Osteocyte (in vitro differentiated cells): ENCODE measurements at regions not wholly inside any gene's neighbourhood (a gene's known extent, or its start where the extent isn't known, plus 50 kb on each side); places are given as distances from the start of the nearest gene placed in this dataset.

Experiments
- DNase-seq: peaks from one replicate; pipeline ENCODE4 v3.0.0; 2021; ENCODE audit warnings: mixed read lengths; ENCODE audit not compliant: unreplicated experiment; ENCODE audit errors: extremely low spot score
- H3K27ac Mint-ChIP-seq: one replicate; pipeline ENCODE4 v1.8.0; 2021; ENCODE audit warnings: mild to moderate bottlenecking, mixed read lengths; ENCODE audit not compliant: unreplicated experiment
- H3K27me3 Mint-ChIP-seq: one replicate; pipeline ENCODE4 v1.8.0; 2021; ENCODE audit warnings: mixed read lengths; ENCODE audit not compliant: unreplicated experiment
- H3K36me3 Mint-ChIP-seq: one replicate; pipeline ENCODE4 v1.8.0; 2021; ENCODE audit warnings: mixed read lengths; ENCODE audit not compliant: unreplicated experiment
- H3K4me1 Mint-ChIP-seq: one replicate; pipeline ENCODE4 v1.8.0; 2021; ENCODE audit warnings: mixed read lengths; ENCODE audit not compliant: unreplicated experiment
- H3K4me3 Mint-ChIP-seq: one replicate; pipeline ENCODE4 v1.8.0; 2021; ENCODE audit warnings: mild to moderate bottlenecking, moderate library complexity, mixed read lengths; ENCODE audit not compliant: unreplicated experiment
- H3K9me3 Mint-ChIP-seq: one replicate; pipeline ENCODE4 v1.8.0; 2021; ENCODE audit warnings: mixed read lengths; ENCODE audit not compliant: unreplicated experiment
- CTCF ChIP-seq: fragments of 200-600 bp; sonication (generic); IDR thresholded peaks from 2 replicates; pipeline ENCODE4 v1.5.0; 2021; ENCODE audit warnings: antibody characterized with exemption, mild to moderate bottlenecking, moderate library complexity

- Mint-ChIP-seq H3K4me1 (peaks cover 15% of the 10 kb centered on the region), H3K27me3 (no peaks in the 10 kb centered on the region), H3K4me3 (no peak overlapping the region), H3K9me3 (peaks cover 4% of the 10 kb centered on the region), H3K27ac (no peak overlapping the region), H3K36me3 (no peaks in the 10 kb centered on the region)
- no peak for TF ChIP-seq CTCF
- no peak for DNase-seq
Measured at GRCh38 chr6:130671577-130671976, 155.6 kb upstream of the SMLR1 start.

GRCh38 chr6:130672153-130672552 lies 155.1 kb upstream of the SMLR1 start:
- TF ChIP-seq CTCF = no peak
- Mint-ChIP-seq H3K36me3 (no peaks in the 10 kb centered on the region), H3K4me1 (peaks cover 15% of the 10 kb centered on the region), H3K9me3 (peaks cover 7% of the 10 kb centered on the region), H3K27me3 (no peaks in the 10 kb centered on the region), H3K4me3 (no peak overlapping the region), H3K27ac (no peak overlapping the region)
- DNase-seq = no peak

- no peak for DNase-seq
- peaks cover 3% of the 10 kb centered on the region for H3K36me3 Mint-ChIP-seq
- H3K27ac Mint-ChIP-seq = no peak overlapping the region
- TF ChIP-seq CTCF = no peak
- peaks cover 16% of the 10 kb centered on the region for H3K9me3 Mint-ChIP-seq
- H3K4me3 Mint-ChIP-seq = no peak overlapping the region
- no peaks in the 10 kb centered on the region for H3K27me3 Mint-ChIP-seq
- H3K4me1 Mint-ChIP-seq = peaks cover 15% of the 10 kb centered on the region
Measured at GRCh38 chr6:130674604-130675003, 152.6 kb upstream of the SMLR1 start.

- TF ChIP-seq CTCF = no peak
- Mint-ChIP-seq H3K4me3 (no peak overlapping the region), H3K4me1 (peaks cover 18% of the 10 kb centered on the region), H3K9me3 (peaks cover 16% of the 10 kb centered on the region), H3K27me3 (no peaks in the 10 kb centered on the region), H3K27ac (no peak overlapping the region), H3K36me3 (peaks cover 3% of the 10 kb centered on the region)
- DNase-seq = no peak
Measured at GRCh38 chr6:130675072-130675471, 152.1 kb upstream of the SMLR1 start.

GRCh38 chr6:130676077-130676772 lies 151.0 kb upstream of the SMLR1 start:
- peaks cover 27% of the 10 kb centered on the region for H3K4me1 Mint-ChIP-seq
- no peak overlapping the region for H3K27ac Mint-ChIP-seq
- DNase-seq = no peak

More at GRCh38 chr6:130676077-130676772, 151.0 kb upstream of the SMLR1 start:
- no peaks in the 10 kb centered on the region for H3K27me3 Mint-ChIP-seq
- peaks cover 16% of the 10 kb centered on the region for H3K9me3 Mint-ChIP-seq
- H3K4me3 Mint-ChIP-seq = no peak overlapping the region
- peaks cover 3% of the 10 kb centered on the region for H3K36me3 Mint-ChIP-seq
- peak; percentile 42 for TF ChIP-seq CTCF
